CD14-positive monocyte (primary cell): ENCODE measurements at regions not wholly inside any gene's neighbourhood (a gene's known extent, or its start where the extent isn't known, plus 50 kb on each side); places are given as distances from the start of the nearest gene placed in this dataset.

Experiments used
- DNase-seq, 3 donors: peaks; one replicate each; pipeline ENCODE4 v3.0.0-alpha.2; 2011 to 2022
- H2AFZ ChIP-seq: 2 replicates; pipeline ENCODE4 v1.6.0; 2012; ENCODE audit warnings: mild to moderate bottlenecking, low read depth, low read length, inconsistent platforms; ENCODE audit not compliant: insufficient read depth, poor library complexity, severe bottlenecking
- H3K27ac ChIP-seq, 2 donors: 1 replicate in 1 of 2; 2 replicates in 1 of 2; pipeline ENCODE4 v1.5.1; 2012 to 2013; ENCODE audit warnings: low read length in 2 of 2, control low read depth in 1 of 2, inconsistent platforms in 1 of 2, low read depth in 1 of 2, mild to moderate bottlenecking in 1 of 2
- H3K27me3 ChIP-seq, 2 donors: one replicate each; pipeline versions ENCODE4 v1.6.0 to v1.6.1; 2011 to 2013; ENCODE audit warnings: low read length in 2 of 2; ENCODE audit not compliant: control insufficient read depth in 2 of 2, insufficient read depth in 2 of 2
- H3K36me3 ChIP-seq, 2 donors: replicated peaks in 1 of 2; 1 replicate in 1 of 2; 2 replicates in 1 of 2; pipeline versions ENCODE4 v1.5.1 to v1.6.1; 2012 to 2013; ENCODE audit warnings: low read length in 2 of 2, control low read depth in 1 of 2, inconsistent platforms in 1 of 2, mild to moderate bottlenecking in 1 of 2; ENCODE audit not compliant: insufficient read depth in 2 of 2, control insufficient read depth in 1 of 2
- H3K4me1 ChIP-seq, 2 donors: 1 replicate in 1 of 2; 2 replicates in 1 of 2; pipeline versions ENCODE4 v1.5.1 to v1.6.1; 2012 to 2013; ENCODE audit warnings: low read length in 2 of 2, control low read depth in 1 of 2, inconsistent platforms in 1 of 2, mild to moderate bottlenecking in 1 of 2, moderate library complexity in 1 of 2; ENCODE audit not compliant: insufficient read depth in 2 of 2, control insufficient read depth in 1 of 2
- H3K4me2 ChIP-seq: replicated peaks from 2 replicates; pipeline ENCODE3; 2012; ENCODE audit warnings: low read length, moderate library complexity, mild to moderate bottlenecking; ENCODE audit not compliant: poor library complexity, severe bottlenecking; ENCODE audit errors: extremely low read depth
- H3K4me3 ChIP-seq, 3 experiments: fragments of 200-600 bp in 1 of 3; sonication (generic) in 1 of 3; replicated peaks in 1 of 3; 1 replicate in 2 of 3; 2 replicates in 1 of 3; pipeline ENCODE4 v1.5.1; 2011 to 2013; ENCODE audit warnings: low read length in 3 of 3, mild to moderate bottlenecking in 3 of 3, control low read depth in 2 of 3, low read depth in 2 of 3, inconsistent platforms in 1 of 3, moderate library complexity in 1 of 3
- H3K79me2 ChIP-seq: 2 replicates; pipeline ENCODE4 v1.6.0; 2012; ENCODE audit warnings: mild to moderate bottlenecking, control low read depth, inconsistent platforms, low read length, moderate library complexity; ENCODE audit not compliant: insufficient read depth
- H3K9ac ChIP-seq: 2 replicates; pipeline ENCODE4 v1.6.0; 2017; ENCODE audit warnings: low read length, mild to moderate bottlenecking; ENCODE audit not compliant: insufficient read depth, poor library complexity, severe bottlenecking
- H3K9me3 ChIP-seq, 2 donors: replicated peaks in 1 of 2; 1 replicate in 1 of 2; 2 replicates in 1 of 2; pipeline versions ENCODE4 v1.5.1 to v1.6.1; 2012 to 2013; ENCODE audit warnings: low read length in 2 of 2, control low read depth in 1 of 2; ENCODE audit not compliant: control insufficient read depth in 1 of 2, insufficient read depth in 1 of 2
- H4K20me1 ChIP-seq: 2 replicates; pipeline ENCODE4 v1.6.0; 2012; ENCODE audit warnings: mild to moderate bottlenecking, low read length, control low read depth, moderate library complexity; ENCODE audit not compliant: insufficient read depth
- H3K27ac Mint-ChIP-seq, 7 donors: one replicate each; pipeline ENCODE4 v1.8.0; 2020; ENCODE audit warnings: mild to moderate bottlenecking in 7 of 7, mixed read lengths in 7 of 7, moderate library complexity in 6 of 7, inconsistent platforms in 2 of 7
- H3K27me3 Mint-ChIP-seq, 3 donors: one replicate each; pipeline ENCODE4 v1.8.0; 2021 to 2022; ENCODE audit warnings: low read depth in 3 of 3, mild to moderate bottlenecking in 3 of 3, mixed read lengths in 3 of 3, moderate library complexity in 3 of 3, inconsistent platforms in 1 of 3
- H3K36me3 Mint-ChIP-seq, 2 donors: one replicate each; pipeline ENCODE4 v1.8.0; 2020; ENCODE audit warnings: mixed read lengths in 2 of 2, inconsistent platforms in 1 of 2, mild to moderate bottlenecking in 1 of 2
- H3K4me1 Mint-ChIP-seq: one replicate; pipeline ENCODE4 v1.8.0; 2020; ENCODE audit warnings: mild to moderate bottlenecking, mixed read lengths
- H3K4me3 Mint-ChIP-seq, 2 donors: one replicate each; pipeline ENCODE4 v1.8.0; 2020; ENCODE audit warnings: mild to moderate bottlenecking in 2 of 2, mixed read lengths in 2 of 2, moderate library complexity in 1 of 2
- H3K9me3 Mint-ChIP-seq, 7 donors: one replicate each; pipeline ENCODE4 v1.8.0; 2020 to 2022; ENCODE audit warnings: mixed read lengths in 7 of 7, mild to moderate bottlenecking in 6 of 7, moderate library complexity in 6 of 7, inconsistent platforms in 2 of 7
- CTCF ChIP-seq: fragments of 200-600 bp; IDR thresholded peaks from one replicate; pipeline ENCODE4 v1.8.0; 2022; ENCODE audit warnings: antibody characterized with exemption, mild to moderate bottlenecking
- WGBS: methylation state at CpG from one replicate; pipeline ENCODE4 v1.1.5; 2013; ENCODE audit warnings: missing lambda C conversion rate; ENCODE audit not compliant: insufficient coverage; 5-methylcytosine and 5-hydroxymethylcytosine counted together
- intact Hi-C, 2 donors: fragments of 100-400 bp; cut with micrococcal nuclease; formaldehyde crosslinking; loops; one replicate each; pipeline versions ENCODE4 v1.15.0 to v1.15.1; 2023

GRCh38 chr5:112025757-112026156 lies 268.8 kb upstream of the NREP start:
- Histone ChIP-seq H2AFZ (no peak overlapping the region), H4K20me1 (no peaks in the 10 kb centered on the region), H3K27ac (no peak overlapping the region), H3K9me3 (peaks cover 0 to 8% of the 10 kb centered on the region in 2 donors), H3K36me3 (no peaks in the 10 kb centered on the region), H3K79me2 (no peaks in the 10 kb centered on the region), H3K9ac (no peak overlapping the region), H3K4me2 (no peak overlapping the region), H3K27me3 (no peaks in the 10 kb centered on the region), H3K4me3 (no peak overlapping the region), H3K4me1 (no peaks in the 10 kb centered on the region)
- peaks cover 0 to 1% (median 0%) of the 10 kb centered on the region in 3 donors for H3K27me3 Mint-ChIP-seq
- peaks cover 0 to 10% (median 4%) of the 10 kb centered on the region in 7 donors for H3K9me3 Mint-ChIP-seq
- H3K4me1 Mint-ChIP-seq = no peaks in the 10 kb centered on the region
- no peaks in the 10 kb centered on the region for H3K36me3 Mint-ChIP-seq
- H3K27ac Mint-ChIP-seq = peak overlapping the region in 1 of 7 donors; percentile 2
- no peak for TF ChIP-seq CTCF
- H3K4me3 Mint-ChIP-seq = no peak overlapping the region
- DNase-seq = no peak
- WGBS = no CpG with 5 or more reads among the region's 1 CpG
- intact Hi-C loops = no loop called here

GRCh38 chr5:112024769-112025168 lies 267.8 kb upstream of the NREP start:
- Mint-ChIP-seq H3K36me3 (no peaks in the 10 kb centered on the region), H3K9me3 (peaks cover 0 to 7% (median 2%) of the 10 kb centered on the region in 7 donors), H3K27ac (no peak overlapping the region), H3K4me3 (no peak overlapping the region), H3K4me1 (no peaks in the 10 kb centered on the region), H3K27me3 (peaks cover 0 to 1% (median 0%) of the 10 kb centered on the region in 3 donors)
- Histone ChIP-seq H3K27me3 (no peaks in the 10 kb centered on the region), H3K9ac (no peak overlapping the region), H4K20me1 (no peaks in the 10 kb centered on the region), H3K4me3 (no peak overlapping the region), H3K4me1 (no peaks in the 10 kb centered on the region), H2AFZ (no peak overlapping the region), H3K36me3 (no peaks in the 10 kb centered on the region), H3K27ac (no peak overlapping the region), H3K4me2 (no peak overlapping the region), H3K79me2 (no peaks in the 10 kb centered on the region), H3K9me3 (peaks cover 0 to 7% of the 10 kb centered on the region in 2 donors)
- no peak for DNase-seq
- TF ChIP-seq CTCF = no peak
- WGBS = no CpG with 5 or more reads among the region's 2 CpGs
- intact Hi-C loops = no loop called here
